ENCODE measurements at regions not wholly inside any gene's neighbourhood (a gene's known extent, or its start where the extent isn't known, plus 50 kb on each side); places are given as distances from the start of the nearest gene placed in this dataset.

DNA sequence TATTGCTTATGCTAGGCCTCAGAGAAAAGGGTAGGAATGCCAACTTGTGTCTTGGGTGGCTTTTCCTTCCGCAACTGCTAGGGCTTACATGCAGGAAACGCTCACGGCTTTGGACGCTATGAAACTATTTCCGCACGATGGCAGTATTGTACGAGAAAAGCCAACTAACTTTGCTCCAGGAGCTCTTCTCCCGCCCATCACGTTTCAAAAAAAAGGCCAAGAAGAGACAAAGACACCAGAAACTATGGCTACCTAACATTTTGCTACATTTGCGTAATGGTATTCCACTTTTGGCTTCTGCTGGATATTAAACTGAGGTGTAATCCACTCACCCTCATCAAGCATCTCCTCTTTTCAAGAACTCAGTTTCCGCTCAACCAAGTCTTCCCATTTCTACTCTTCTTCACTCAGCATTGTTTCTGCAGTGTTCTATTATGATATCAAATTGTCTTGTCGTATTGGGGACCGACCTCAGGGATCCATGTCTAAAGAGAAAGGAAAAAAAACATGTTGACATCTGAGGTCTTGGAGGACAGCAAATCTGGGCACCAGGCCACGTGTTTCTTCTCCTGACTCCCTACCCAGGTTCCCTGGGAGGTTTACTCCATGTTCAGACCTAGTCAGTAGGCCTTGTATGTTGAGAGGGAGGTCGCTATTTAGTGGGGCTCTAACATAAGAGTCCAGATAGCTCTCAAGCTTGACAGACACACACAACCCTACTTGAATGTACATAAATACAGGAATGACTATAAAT is 239.4 kb upstream of the STK26 start:
- ChIA-PET POLR2A (no interaction called here), CTCF (interaction anchor here (1.0 to 2.1 kb wide), 7 partner anchors 9 to 345 kb away, joined by 3 to 11 read pairs (median 3); no protein-coding TSS in a partner anchor)
- 28% methylated on average over 15 of the region's 15 CpGs for WGBS (ENCODE audit: low lambda C conversion rate)
- Histone ChIP-seq H3K4me2 (peak overlapping the region; percentile 40; the same call in 1 of the 2 replicates), H3K9me2 (no peaks in the 10 kb centered on the region), H3K9ac (no peak overlapping the region), H4K20me1 (ENCODE audit: insufficient read depth) (no peaks in the 10 kb centered on the region), H2AFZ (ENCODE audit: low read depth) (no peak overlapping the region), H3K9me3 (no peaks in the 10 kb centered on the region), H3K4me1 (ENCODE audit: control insufficient read depth in 1 of 2, insufficient read depth in 2 of 2, low read depth in 1 of 2, low read length in 1 of 2) (peaks cover 0 to 6% of the 10 kb centered on the region in 2 experiments; a peak in 1 of 4 replicates), H3K4me3 (ENCODE audit: low read depth in 2 of 2, low read length in 1 of 2) (peak overlapping the region in 1 of 2 experiments; percentile 24; a peak in 2 of 4 replicates), H3K27ac (ENCODE audit: low read depth in 2 of 2, low read length in 1 of 2) (no peak overlapping the region), H3F3A (replicated peaks; ENCODE audit: insufficient read depth) (no peaks in the 10 kb centered on the region), H3K79me2 (ENCODE audit: insufficient read depth) (no peaks in the 10 kb centered on the region), H3K27me3 (ENCODE audit: insufficient read depth) (no peaks in the 10 kb centered on the region), H3K36me3 (replicated peaks in 1 of 2; ENCODE audit: control insufficient read depth in 1 of 2, insufficient read depth in 2 of 2, low read length in 1 of 2) (no peaks in the 10 kb centered on the region)
- DNase-seq: no peak
- TF ChIP-seq, protein P1, sequence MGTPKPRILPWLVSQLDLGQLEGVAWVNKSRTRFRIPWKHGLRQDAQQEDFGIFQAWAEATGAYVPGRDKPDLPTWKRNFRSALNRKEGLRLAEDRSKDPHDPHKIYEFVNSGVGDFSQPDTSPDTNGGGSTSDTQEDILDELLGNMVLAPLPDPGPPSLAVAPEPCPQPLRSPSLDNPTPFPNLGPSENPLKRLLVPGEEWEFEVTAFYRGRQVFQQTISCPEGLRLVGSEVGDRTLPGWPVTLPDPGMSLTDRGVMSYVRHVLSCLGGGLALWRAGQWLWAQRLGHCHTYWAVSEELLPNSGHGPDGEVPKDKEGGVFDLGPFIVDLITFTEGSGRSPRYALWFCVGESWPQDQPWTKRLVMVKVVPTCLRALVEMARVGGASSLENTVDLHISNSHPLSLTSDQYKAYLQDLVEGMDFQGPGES (IDR thresholded peaks at IDR 0.05; ENCODE audit: low read depth, low read length): no peak
- TF ChIP-seq SMC3 (IDR thresholded peaks at IDR 0.05; ENCODE audit: low read depth, low read length): peak; percentile 45
- 0 out of 2 replicates have a peak, but pooled peaks have one; percentile 36 for TF ChIP-seq ELF1 (IDR thresholded peaks at IDR 0.05)
- peak; percentile 87 for TF ChIP-seq RAD21 (IDR thresholded peaks at IDR 0.05; ENCODE audit: low read length)
- TF ChIP-seq GATA2 (CRISPR knock-in tag; IDR thresholded peaks at IDR 0.05): no peak
- TF ChIP-seq CTCF (IDR thresholded peaks at IDR 0.05): peak; percentile 64
- TF ChIP-seq MEF2A (IDR thresholded peaks at IDR 0.05; ENCODE audit: borderline replicate concordance, low read depth): peak; percentile 8; the same call in 1 of the 2 replicates
- TF ChIP-seq ZBTB33 (IDR thresholded peaks at IDR 0.05; ENCODE audit: borderline replicate concordance, low read depth): peak; percentile 75

DNA sequence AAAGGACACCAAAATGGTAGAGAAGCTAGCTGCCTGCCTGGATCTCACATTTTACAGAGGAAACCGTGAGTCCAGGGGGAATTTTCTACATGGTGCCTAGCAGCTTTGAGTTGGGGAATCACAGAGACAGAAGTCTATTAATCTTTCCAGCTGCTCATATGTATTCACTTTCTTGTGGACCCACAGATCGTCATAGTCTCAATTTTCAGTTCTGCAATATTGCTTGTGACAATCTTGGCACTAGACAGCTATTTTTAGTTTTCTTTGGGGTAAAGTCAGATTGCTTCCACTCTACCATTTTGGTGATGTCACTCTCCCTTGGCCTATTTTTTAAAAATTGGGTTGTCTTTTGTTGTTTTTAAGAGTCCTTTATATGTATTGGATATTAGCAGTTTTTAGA is 233.4 kb upstream of the STK26 start:
- Histone ChIP-seq H3K27me3 (ENCODE audit: insufficient read depth) (0 out of 2 replicates have a peak, but pooled peaks cover 5% of the 10 kb centered on the region), H3K4me2 (no peak overlapping the region), H3F3A (replicated peaks; ENCODE audit: insufficient read depth) (no peaks in the 10 kb centered on the region), H3K36me3 (replicated peaks in 1 of 2; ENCODE audit: control insufficient read depth in 1 of 2, insufficient read depth in 2 of 2, low read length in 1 of 2) (no peaks in the 10 kb centered on the region), H2AFZ (ENCODE audit: low read depth) (no peak overlapping the region), H3K27ac (ENCODE audit: low read depth in 2 of 2, low read length in 1 of 2) (no peak overlapping the region), H3K9ac (no peak overlapping the region), H3K4me3 (ENCODE audit: low read depth in 2 of 2, low read length in 1 of 2) (no peak overlapping the region), H4K20me1 (ENCODE audit: insufficient read depth) (no peaks in the 10 kb centered on the region), H3K79me2 (ENCODE audit: insufficient read depth) (no peaks in the 10 kb centered on the region), H3K4me1 (ENCODE audit: control insufficient read depth in 1 of 2, insufficient read depth in 2 of 2, low read depth in 1 of 2, low read length in 1 of 2) (peaks cover 0 to 5% of the 10 kb centered on the region in 2 experiments; a peak in 1 of 4 replicates), H3K9me2 (no peaks in the 10 kb centered on the region), H3K9me3 (no peaks in the 10 kb centered on the region)
- no peak for DNase-seq
- WGBS (ENCODE audit: low lambda C conversion rate): 72% methylated on average over 2 of the region's 2 CpGs
- ChIA-PET POLR2A (no interaction called here), CTCF (interaction anchor here (0.6 to 0.8 kb wide), 3 partner anchors 27 to 280 kb away, joined by 3 read pairs; no protein-coding TSS in a partner anchor)
- TF ChIP-seq TCF12 (IDR thresholded peaks at IDR 0.05) (no peak), ELF1 (IDR thresholded peaks at IDR 0.05) (no peak), FOXJ3 (CRISPR knock-in tag; IDR thresholded peaks at IDR 0.05) (no peak), SMC3 (IDR thresholded peaks at IDR 0.05; ENCODE audit: low read depth, low read length) (no peak), TAF1 (IDR thresholded peaks at IDR 0.05; ENCODE audit: borderline replicate concordance, low read depth, low read length) (no peak), TEAD4 (IDR thresholded peaks at IDR 0.05; ENCODE audit: borderline replicate concordance, insufficient read depth) (no peak), FOXM1 (IDR thresholded peaks at IDR 0.05; ENCODE audit: low read depth) (no peak), RXRA (IDR thresholded peaks at IDR 0.05; ENCODE audit: borderline replicate concordance, low read depth) (no peak), RFX5 (IDR thresholded peaks at IDR 0.05; ENCODE audit: low read length) (no peak), RCOR1 (IDR thresholded peaks at IDR 0.05; ENCODE audit: low read length) (no peak), CTCF (IDR thresholded peaks at IDR 0.05) (no peak), MAX (IDR thresholded peaks at IDR 0.05; ENCODE audit: low read depth) (no peak), GATA2 (CRISPR knock-in tag; IDR thresholded peaks at IDR 0.05) (no peak)
- TF ChIP-seq, protein P2, sequence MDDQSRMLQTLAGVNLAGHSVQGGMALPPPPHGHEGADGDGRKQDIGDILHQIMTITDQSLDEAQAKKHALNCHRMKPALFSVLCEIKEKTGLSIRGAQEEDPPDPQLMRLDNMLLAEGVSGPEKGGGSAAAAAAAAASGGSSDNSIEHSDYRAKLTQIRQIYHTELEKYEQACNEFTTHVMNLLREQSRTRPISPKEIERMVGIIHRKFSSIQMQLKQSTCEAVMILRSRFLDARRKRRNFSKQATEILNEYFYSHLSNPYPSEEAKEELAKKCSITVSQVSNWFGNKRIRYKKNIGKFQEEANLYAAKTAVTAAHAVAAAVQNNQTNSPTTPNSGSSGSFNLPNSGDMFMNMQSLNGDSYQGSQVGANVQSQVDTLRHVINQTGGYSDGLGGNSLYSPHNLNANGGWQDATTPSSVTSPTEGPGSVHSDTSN (IDR thresholded peaks at IDR 0.05): no peak

Data from SK-N-SH (cell line).